ENCODE measurements at regions not wholly inside any gene's neighbourhood (a gene's known extent, or its start where the extent isn't known, plus 50 kb on each side); places are given as distances from the start of the nearest gene placed in this dataset.

- POLR2A ChIA-PET, result no interaction called here
- Histone ChIP-seq H3K9me1 (replicated peaks; ENCODE audit: control insufficient read depth, extremely low read depth, insufficient read depth, low read length) (no peaks in the 10 kb centered on the region), H3K4me1 (ENCODE audit: control insufficient read depth, extremely low read depth, insufficient read depth, low read length) (no peaks in the 10 kb centered on the region), H3K9ac (replicated peaks; ENCODE audit: extremely low read depth, insufficient read depth, low read length) (no peak overlapping the region), H3K4me3 (replicated peaks in 1 of 3; ENCODE audit: insufficient read depth in 1 of 3, low read depth in 1 of 3, low read length in 3 of 3) (no peak overlapping the region), H4K20me1 (replicated peaks; ENCODE audit: control insufficient read depth, extremely low read depth, insufficient read depth, low read length) (no peaks in the 10 kb centered on the region), H3K36me3 (ENCODE audit: control insufficient read depth in 2 of 2, extremely low read depth in 1 of 2, insufficient read depth in 2 of 2, low read length in 2 of 2) (no peaks in the 10 kb centered on the region), H3K79me2 (ENCODE audit: control insufficient read depth, insufficient read depth, low read length) (no peaks in the 10 kb centered on the region), H3K9me3 (replicated peaks; ENCODE audit: control insufficient read depth, insufficient read depth, low read length) (no peaks in the 10 kb centered on the region), H3K4me2 (ENCODE audit: insufficient read depth, low read length) (no peak overlapping the region), H3K27ac (ENCODE audit: insufficient read depth, low read depth, low read length) (no peak overlapping the region), H2AFZ (ENCODE audit: low read depth, low read length) (no peak overlapping the region), H3K27me3 (ENCODE audit: control insufficient read depth in 2 of 2, insufficient read depth in 2 of 2, low read length in 2 of 2) (no peaks in the 10 kb centered on the region)
- BruUV-seq (replicated peaks), result no TSS peak
- no peak for DNase-seq (ENCODE audit: low read depth, low spot score)
- dilution Hi-C loops (cut with MboI; ENCODE audit: extremely low pct_ligation_motif_present, low sequenced_read_pairs), result no loop called here
- CTCF ChIA-PET, result interaction anchor here (1.2 to 1.5 kb wide), 2 partner anchors 20 to 191 kb away, joined by 3 read pairs; no protein-coding TSS in a partner anchor
- intact Hi-C loops (cut with micrococcal nuclease), result no loop called here
- no peak for FAIRE-seq
- no peak for TF ChIP-seq POLR2AphosphoS5 (IDR thresholded peaks at IDR 0.05; ENCODE audit: insufficient read depth, low read depth, low read length)
- no peak for TF ChIP-seq FOS (IDR thresholded peaks at IDR 0.05; ENCODE audit: borderline replicate concordance, insufficient read depth, low read length)
- TF ChIP-seq JUN (IDR thresholded peaks at IDR 0.05; ENCODE audit: borderline replicate concordance, insufficient read depth, insufficient read length, low read depth), result no peak
- TF ChIP-seq MAX (IDR thresholded peaks at IDR 0.05; ENCODE audit: insufficient read depth, insufficient read length), result no peak
- TF ChIP-seq, protein P1, sequence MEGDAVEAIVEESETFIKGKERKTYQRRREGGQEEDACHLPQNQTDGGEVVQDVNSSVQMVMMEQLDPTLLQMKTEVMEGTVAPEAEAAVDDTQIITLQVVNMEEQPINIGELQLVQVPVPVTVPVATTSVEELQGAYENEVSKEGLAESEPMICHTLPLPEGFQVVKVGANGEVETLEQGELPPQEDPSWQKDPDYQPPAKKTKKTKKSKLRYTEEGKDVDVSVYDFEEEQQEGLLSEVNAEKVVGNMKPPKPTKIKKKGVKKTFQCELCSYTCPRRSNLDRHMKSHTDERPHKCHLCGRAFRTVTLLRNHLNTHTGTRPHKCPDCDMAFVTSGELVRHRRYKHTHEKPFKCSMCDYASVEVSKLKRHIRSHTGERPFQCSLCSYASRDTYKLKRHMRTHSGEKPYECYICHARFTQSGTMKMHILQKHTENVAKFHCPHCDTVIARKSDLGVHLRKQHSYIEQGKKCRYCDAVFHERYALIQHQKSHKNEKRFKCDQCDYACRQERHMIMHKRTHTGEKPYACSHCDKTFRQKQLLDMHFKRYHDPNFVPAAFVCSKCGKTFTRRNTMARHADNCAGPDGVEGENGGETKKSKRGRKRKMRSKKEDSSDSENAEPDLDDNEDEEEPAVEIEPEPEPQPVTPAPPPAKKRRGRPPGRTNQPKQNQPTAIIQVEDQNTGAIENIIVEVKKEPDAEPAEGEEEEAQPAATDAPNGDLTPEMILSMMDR (IDR thresholded peaks at IDR 0.05; ENCODE audit: extremely low read depth in 1 of 2, insufficient read depth in 1 of 2, low read depth in 1 of 2, low read length in 2 of 2), result no peak
- no peak for TF ChIP-seq GATA2 (IDR thresholded peaks at IDR 0.05; ENCODE audit: insufficient read depth, insufficient read length, low read depth, low read length)
- TF ChIP-seq POLR2A (IDR thresholded peaks at IDR 0.05; ENCODE audit: low read depth, low read length), result no peak
- no peak for TF ChIP-seq EZH2 (IDR thresholded peaks at IDR 0.05; ENCODE audit: borderline replicate concordance, low read depth, low read length, severe bottlenecking)
- no peak for TF ChIP-seq MYC (IDR thresholded peaks at IDR 0.05; ENCODE audit: low read depth, low read length)
Measured at GRCh38 chr3:178129109-178129508, 407.1 kb upstream of the KCNMB2 start.
